Epidermal melanocyte (primary cell): ENCODE measurements at regions not wholly inside any gene's neighbourhood (a gene's known extent, or its start where the extent isn't known, plus 50 kb on each side); places are given as distances from the start of the nearest gene placed in this dataset.

Experiments used
- DNase-seq: peaks from one replicate; pipeline ENCODE4 v3.0.0; 2011; ENCODE audit warnings: low spot score; ENCODE audit not compliant: insufficient read length

- DNase-seq, result no peak
These were observed 55.5 kb downstream of the DRD1 start for GRCh38 chr5:175388531-175388930.

GRCh38 chr5:175387144-175387543 lies 56.8 kb downstream of the DRD1 start:
- no peak for DNase-seq

- DNase-seq, result no peak
These were observed 57.5 kb downstream of the DRD1 start for GRCh38 chr5:175386526-175386925.

GRCh38 chr5:175385691-175386362 lies 58.2 kb downstream of the DRD1 start:
- DNase-seq, result no peak

- no peak for DNase-seq
These were observed 59.0 kb downstream of the DRD1 start for GRCh38 chr5:175384724-175385552.

GRCh38 chr5:175383350-175383749 lies 60.6 kb downstream of the DRD1 start:
- DNase-seq, result no peak

- no peak for DNase-seq
These were observed 61.8 kb downstream of the DRD1 start for GRCh38 chr5:175382171-175382570.

GRCh38 chr5:175381130-175381529 lies 62.9 kb downstream of the DRD1 start:
- DNase-seq, result no peak

GRCh38 chr5:175380701-175381100 lies 63.3 kb downstream of the DRD1 start:
- DNase-seq, result no peak

GRCh38 chr5:175379867-175380266 lies 64.1 kb downstream of the DRD1 start:
- no peak for DNase-seq

GRCh38 chr5:175378444-175379028 lies 65.4 kb downstream of the DRD1 start:
- DNase-seq, result no peak

- DNase-seq, result no peak
These were observed 66.2 kb downstream of the DRD1 start for GRCh38 chr5:175377816-175378215.

GRCh38 chr5:175374166-175374875 lies 69.7 kb downstream of the DRD1 start:
- no peak for DNase-seq

- no peak for DNase-seq
These were observed 78.1 kb downstream of the DRD1 start for GRCh38 chr5:175365866-175366265.

- DNase-seq, result no peak
These were observed 80.7 kb downstream of the DRD1 start for GRCh38 chr5:175363300-175363699.

GRCh38 chr5:175357995-175358394 lies 86.0 kb downstream of the DRD1 start:
- no peak for DNase-seq

- DNase-seq, result no peak
These were observed 87.6 kb downstream of the DRD1 start for GRCh38 chr5:175356428-175356827.

- no peak for DNase-seq
These were observed 89.0 kb downstream of the DRD1 start for GRCh38 chr5:175354964-175355363.

GRCh38 chr5:175353926-175354325 lies 90.1 kb downstream of the DRD1 start:
- no peak for DNase-seq

- no peak for DNase-seq
These were observed 91.9 kb downstream of the DRD1 start for GRCh38 chr5:175351897-175352590.

GRCh38 chr5:175351126-175351525 lies 92.9 kb downstream of the DRD1 start:
- no peak for DNase-seq
